ENCODE measurements at regions not wholly inside any gene's neighbourhood (a gene's known extent, or its start where the extent isn't known, plus 50 kb on each side); places are given as distances from the start of the nearest gene placed in this dataset.

DNA sequence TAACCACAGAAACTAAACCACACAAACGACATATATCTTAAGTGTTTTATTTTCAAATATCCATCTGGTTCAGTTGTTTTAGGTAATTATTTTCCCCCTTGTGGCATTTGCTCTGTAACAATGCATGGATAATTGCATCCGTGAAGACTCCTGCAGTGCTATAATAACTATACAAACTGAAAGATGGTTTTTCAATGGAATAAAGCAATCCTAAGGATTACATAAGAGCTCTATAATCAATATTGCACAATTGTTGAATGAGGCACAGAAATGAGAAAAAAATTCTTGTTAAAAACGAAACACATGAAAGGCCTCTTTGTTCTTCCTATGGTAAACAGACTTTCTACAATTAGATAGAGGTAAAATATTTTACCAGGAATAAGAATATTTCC lies 446.0 kb upstream of the EPHA3 start (continued):
- TF ChIP-seq ZNF114 (CRISPR knock-in tag; IDR thresholded peaks at IDR 0.05): no peak
- TF ChIP-seq, protein P1, sequence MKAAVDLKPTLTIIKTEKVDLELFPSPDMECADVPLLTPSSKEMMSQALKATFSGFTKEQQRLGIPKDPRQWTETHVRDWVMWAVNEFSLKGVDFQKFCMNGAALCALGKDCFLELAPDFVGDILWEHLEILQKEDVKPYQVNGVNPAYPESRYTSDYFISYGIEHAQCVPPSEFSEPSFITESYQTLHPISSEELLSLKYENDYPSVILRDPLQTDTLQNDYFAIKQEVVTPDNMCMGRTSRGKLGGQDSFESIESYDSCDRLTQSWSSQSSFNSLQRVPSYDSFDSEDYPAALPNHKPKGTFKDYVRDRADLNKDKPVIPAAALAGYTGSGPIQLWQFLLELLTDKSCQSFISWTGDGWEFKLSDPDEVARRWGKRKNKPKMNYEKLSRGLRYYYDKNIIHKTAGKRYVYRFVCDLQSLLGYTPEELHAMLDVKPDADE (IDR thresholded peaks at IDR 0.05): no peak
- no peak for TF ChIP-seq JUNB (IDR thresholded peaks at IDR 0.05; ENCODE audit: unreplicated experiment)
- TF ChIP-seq, protein P2, sequence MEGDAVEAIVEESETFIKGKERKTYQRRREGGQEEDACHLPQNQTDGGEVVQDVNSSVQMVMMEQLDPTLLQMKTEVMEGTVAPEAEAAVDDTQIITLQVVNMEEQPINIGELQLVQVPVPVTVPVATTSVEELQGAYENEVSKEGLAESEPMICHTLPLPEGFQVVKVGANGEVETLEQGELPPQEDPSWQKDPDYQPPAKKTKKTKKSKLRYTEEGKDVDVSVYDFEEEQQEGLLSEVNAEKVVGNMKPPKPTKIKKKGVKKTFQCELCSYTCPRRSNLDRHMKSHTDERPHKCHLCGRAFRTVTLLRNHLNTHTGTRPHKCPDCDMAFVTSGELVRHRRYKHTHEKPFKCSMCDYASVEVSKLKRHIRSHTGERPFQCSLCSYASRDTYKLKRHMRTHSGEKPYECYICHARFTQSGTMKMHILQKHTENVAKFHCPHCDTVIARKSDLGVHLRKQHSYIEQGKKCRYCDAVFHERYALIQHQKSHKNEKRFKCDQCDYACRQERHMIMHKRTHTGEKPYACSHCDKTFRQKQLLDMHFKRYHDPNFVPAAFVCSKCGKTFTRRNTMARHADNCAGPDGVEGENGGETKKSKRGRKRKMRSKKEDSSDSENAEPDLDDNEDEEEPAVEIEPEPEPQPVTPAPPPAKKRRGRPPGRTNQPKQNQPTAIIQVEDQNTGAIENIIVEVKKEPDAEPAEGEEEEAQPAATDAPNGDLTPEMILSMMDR (conservative IDR thresholded peaks at IDR 0.05; ENCODE audit: low read depth in 2 of 2): no peak
- no peak for TF ChIP-seq EZH2 (IDR thresholded peaks at IDR 0.05; ENCODE audit: low read depth, unreplicated experiment)
- TF ChIP-seq POLR2AphosphoS5 (IDR thresholded peaks at IDR 0.05; ENCODE audit: low read depth): no peak
- TF ChIP-seq, protein P3, sequence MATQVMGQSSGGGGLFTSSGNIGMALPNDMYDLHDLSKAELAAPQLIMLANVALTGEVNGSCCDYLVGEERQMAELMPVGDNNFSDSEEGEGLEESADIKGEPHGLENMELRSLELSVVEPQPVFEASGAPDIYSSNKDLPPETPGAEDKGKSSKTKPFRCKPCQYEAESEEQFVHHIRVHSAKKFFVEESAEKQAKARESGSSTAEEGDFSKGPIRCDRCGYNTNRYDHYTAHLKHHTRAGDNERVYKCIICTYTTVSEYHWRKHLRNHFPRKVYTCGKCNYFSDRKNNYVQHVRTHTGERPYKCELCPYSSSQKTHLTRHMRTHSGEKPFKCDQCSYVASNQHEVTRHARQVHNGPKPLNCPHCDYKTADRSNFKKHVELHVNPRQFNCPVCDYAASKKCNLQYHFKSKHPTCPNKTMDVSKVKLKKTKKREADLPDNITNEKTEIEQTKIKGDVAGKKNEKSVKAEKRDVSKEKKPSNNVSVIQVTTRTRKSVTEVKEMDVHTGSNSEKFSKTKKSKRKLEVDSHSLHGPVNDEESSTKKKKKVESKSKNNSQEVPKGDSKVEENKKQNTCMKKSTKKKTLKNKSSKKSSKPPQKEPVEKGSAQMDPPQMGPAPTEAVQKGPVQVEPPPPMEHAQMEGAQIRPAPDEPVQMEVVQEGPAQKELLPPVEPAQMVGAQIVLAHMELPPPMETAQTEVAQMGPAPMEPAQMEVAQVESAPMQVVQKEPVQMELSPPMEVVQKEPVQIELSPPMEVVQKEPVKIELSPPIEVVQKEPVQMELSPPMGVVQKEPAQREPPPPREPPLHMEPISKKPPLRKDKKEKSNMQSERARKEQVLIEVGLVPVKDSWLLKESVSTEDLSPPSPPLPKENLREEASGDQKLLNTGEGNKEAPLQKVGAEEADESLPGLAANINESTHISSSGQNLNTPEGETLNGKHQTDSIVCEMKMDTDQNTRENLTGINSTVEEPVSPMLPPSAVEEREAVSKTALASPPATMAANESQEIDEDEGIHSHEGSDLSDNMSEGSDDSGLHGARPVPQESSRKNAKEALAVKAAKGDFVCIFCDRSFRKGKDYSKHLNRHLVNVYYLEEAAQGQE (IDR thresholded peaks at IDR 0.05; ENCODE audit: unreplicated experiment): no peak

DNA sequence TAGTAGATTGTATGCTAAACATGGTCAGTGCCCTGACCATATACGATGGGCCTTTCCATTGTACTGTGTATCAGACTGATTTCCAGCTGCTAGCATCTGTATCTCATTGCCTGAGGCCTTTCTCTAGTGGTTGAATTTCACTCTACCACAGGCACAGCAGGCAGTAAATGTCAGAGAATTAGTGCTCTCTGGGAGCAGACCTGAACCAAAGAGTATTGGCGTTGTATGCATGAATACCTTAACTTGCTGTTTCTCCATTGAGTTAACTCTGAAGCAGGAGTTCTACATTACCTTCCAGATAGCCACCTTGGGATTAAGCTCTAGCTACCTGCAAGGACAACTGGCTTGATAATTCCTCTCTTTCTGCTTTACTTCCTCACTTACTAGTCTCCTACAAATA lies 439.2 kb upstream of the EPHA3 start:
- Histone ChIP-seq H4K20me1 (replicated peaks; ENCODE audit: insufficient read depth) (no peaks in the 10 kb centered on the region), H3K27me3 (ENCODE audit: insufficient read depth) (no peaks in the 10 kb centered on the region), H3K36me3 (ENCODE audit: insufficient read depth) (no peaks in the 10 kb centered on the region), H3K27ac (ENCODE audit: low read depth) (no peak overlapping the region), H3K79me2 (replicated peaks; ENCODE audit: insufficient read depth) (no peaks in the 10 kb centered on the region), H3K4me2 (no peak overlapping the region), H3F3A (replicated peaks; ENCODE audit: low read depth) (no peaks in the 10 kb centered on the region), H3K4me1 (ENCODE audit: insufficient read depth) (no peaks in the 10 kb centered on the region), H3K9me2 (ENCODE audit: insufficient read depth) (no peaks in the 10 kb centered on the region), H2AFZ (no peak overlapping the region), H3K4me3 (no peak overlapping the region)
- Mint-ChIP-seq H3K9me3 (no peaks in the 10 kb centered on the region), H3K27me3 (ENCODE audit: insufficient read depth, low read depth, poor library complexity) (no peaks in the 10 kb centered on the region), H3K27ac (no peak overlapping the region), H3K36me3 (ENCODE audit: low read depth) (no peaks in the 10 kb centered on the region), H3K4me1 (peaks cover 8% of the 10 kb centered on the region), H3K4me3 (no peak overlapping the region)
- ATAC-seq (peak; percentile 47; the same call in 2 of the 3 replicates), DNase-seq (ENCODE audit: low spot score) (no peak)
- TF ChIP-seq, protein P2 (conservative IDR thresholded peaks at IDR 0.05; ENCODE audit: low read depth in 2 of 2): no peak
- no peak for TF ChIP-seq STAT1 (IDR thresholded peaks at IDR 0.05; ENCODE audit: unreplicated experiment)
- TF ChIP-seq POLR2AphosphoS5 (IDR thresholded peaks at IDR 0.05; ENCODE audit: low read depth): no peak
- no peak for TF ChIP-seq CREB1 (CRISPR knock-in tag; IDR thresholded peaks at IDR 0.05; ENCODE audit: low read depth)
- TF ChIP-seq, protein P3 (IDR thresholded peaks at IDR 0.05; ENCODE audit: unreplicated experiment): no peak
- no peak for TF ChIP-seq ZNF331 (CRISPR knock-in tag; IDR thresholded peaks at IDR 0.05; ENCODE audit: low read depth)
- no peak for TF ChIP-seq EZH2 (IDR thresholded peaks at IDR 0.05; ENCODE audit: low read depth, unreplicated experiment)
- no peak for TF ChIP-seq ZNF114 (CRISPR knock-in tag; IDR thresholded peaks at IDR 0.05)
- TF ChIP-seq, protein P1 (IDR thresholded peaks at IDR 0.05): no peak

Data from GM23338 (cell line).